HG03103 (cell line): ENCODE measurements at regions not wholly inside any gene's neighbourhood (a gene's known extent, or its start where the extent isn't known, plus 50 kb on each side); places are given as distances from the start of the nearest gene placed in this dataset.

ENCODE experiments used
- ATAC-seq: cut with Tn5 transposase; IDR thresholded peaks from one replicate; pipeline ENCODE4 v1.9.1; 2021; ENCODE audit warnings: low read depth; ENCODE audit not compliant: unreplicated experiment

DNA sequence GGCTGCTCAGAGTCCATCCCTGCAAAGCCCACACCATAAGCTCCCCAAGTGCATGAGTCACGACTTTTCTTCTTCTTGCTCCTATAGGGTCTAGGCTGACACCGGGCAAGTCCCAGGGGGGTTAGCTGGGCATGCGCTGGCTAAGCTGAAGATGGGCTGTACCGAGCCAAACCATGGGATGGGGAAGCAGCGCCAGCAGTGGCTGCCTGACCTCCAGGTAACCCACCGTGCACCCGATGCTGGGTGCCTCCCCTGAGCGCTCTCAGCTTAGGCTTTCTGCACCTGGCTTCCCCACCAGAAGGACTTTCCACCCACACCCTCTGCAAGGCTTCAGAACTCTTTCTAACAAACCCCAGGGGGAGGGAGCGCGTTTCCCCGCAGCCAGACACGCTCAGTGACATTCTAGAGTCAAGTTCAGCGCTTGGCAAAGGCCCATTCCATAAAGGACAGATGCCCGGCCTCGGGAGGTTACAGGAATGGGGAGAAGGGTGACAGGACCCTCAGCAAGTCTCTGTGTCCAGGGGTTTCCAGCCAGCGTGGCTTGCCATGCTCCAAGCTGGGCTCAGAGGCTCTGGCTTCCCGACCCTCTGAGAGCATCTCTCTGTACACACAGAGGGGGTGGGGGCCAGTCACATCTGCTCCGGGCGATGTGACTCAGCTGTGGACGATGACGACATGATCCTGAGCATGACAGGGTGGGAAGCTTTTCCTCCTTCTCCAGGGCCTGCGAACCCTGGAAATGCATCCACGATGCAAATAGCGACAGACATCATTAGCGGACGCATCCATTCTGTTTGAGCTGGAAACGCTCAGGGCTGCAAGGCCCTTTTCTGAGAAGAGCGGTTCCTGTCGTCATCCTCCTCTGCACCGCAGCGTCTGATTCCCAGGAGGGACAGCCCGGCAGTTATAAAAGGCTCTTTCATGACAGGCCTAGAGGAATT is 107.8 kb downstream of the SIK1 start:
- ATAC-seq = no peak

DNA sequence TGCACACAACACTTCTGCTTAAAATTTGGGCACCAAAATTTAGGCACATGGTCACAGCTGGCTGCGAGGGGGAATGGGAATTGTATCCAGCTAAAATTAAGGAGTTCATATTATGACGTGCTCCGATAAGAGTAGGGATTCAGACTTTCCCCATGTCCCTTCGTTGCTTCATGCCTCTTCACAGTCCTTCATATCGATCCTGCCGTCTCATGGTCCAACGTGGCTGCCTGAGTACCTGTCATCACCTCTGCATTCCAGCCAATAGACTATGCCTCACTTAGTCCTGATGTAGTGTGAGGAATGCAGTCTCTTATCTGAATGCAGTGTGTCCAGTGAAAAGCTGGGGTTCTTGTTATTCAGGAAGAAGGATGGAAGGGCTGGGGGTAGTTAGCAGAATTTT is 108.6 kb downstream of the SIK1 start:
- ATAC-seq = no peak

DNA sequence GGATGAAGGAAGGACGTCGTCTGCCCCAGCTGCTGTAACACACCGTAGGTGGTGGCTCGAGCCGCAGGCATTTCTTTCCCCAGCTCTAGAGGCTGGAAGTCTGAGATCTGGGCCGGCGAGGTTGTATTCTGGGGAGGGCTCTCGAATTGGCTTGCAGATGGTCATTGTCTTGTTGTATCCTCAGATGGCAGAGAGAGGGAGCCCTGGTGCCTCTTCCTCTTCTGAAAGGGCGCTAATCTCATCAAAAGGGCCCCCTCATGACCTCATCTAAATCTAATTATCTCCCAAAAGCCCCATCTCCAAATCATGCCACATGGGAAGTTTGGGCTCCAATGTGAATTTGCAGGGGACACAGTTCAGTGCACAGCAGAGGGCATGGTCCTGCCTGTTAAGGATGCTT is 109.0 kb downstream of the SIK1 start:
- ATAC-seq = no peak

DNA sequence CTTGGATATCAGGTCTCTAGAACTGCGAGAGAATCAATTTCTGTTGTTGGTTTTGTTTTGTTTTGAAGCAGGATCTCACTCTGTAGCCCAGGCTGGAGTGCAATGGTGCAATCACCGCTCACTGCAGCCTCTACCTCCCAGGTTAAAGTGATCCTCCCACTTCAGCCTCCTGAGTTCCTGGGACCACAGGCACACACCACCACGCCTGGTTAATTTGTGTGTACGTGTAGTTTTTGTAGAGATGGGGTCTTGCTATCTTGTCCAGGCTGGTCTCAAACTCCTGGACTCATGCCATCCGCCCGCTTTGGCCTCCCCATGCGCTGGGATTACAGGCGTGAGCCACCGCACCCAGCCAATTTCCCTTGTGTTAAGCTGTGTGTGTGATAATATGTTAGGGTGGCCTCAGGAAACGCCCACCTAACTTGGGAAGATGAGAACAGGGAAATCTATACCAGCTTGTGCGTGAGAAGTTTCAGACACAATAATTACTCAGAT is 109.6 kb downstream of the SIK1 start:
- ATAC-seq = no peak

DNA sequence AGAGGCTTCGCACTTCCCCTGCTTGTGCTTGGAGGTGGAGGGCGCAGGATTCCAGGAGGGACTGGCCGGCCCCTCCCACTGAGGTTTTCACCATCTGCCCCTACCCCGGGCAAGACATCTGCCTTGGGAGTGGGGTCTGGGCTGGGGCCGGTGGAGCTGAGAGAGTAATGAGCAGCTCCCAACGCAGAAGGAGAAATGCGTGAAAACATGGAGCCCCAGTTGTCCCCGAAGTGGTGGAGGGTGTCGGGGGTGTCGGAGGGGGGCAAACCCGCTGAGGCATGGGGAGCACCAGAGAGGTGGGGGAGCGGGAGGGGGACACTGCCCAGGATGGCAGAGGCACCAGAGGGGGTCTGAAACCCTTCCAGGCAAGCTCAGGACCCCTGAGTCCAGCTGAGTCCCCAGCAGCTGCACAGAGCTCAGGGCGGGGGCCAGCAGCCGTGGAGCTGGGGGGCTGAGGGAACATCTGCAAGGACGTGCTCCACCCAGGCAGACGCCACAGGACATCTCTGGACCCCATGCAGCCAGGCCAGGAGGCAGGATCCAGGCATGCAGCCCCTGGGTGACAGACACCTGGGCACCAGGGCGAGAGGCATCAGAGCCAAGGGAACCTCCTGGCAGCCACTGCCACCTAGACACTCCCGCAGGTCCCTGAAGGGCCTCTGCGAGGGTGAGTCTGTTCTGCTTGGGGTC is 110.6 kb downstream of the SIK1 start:
- ATAC-seq = no peak

DNA sequence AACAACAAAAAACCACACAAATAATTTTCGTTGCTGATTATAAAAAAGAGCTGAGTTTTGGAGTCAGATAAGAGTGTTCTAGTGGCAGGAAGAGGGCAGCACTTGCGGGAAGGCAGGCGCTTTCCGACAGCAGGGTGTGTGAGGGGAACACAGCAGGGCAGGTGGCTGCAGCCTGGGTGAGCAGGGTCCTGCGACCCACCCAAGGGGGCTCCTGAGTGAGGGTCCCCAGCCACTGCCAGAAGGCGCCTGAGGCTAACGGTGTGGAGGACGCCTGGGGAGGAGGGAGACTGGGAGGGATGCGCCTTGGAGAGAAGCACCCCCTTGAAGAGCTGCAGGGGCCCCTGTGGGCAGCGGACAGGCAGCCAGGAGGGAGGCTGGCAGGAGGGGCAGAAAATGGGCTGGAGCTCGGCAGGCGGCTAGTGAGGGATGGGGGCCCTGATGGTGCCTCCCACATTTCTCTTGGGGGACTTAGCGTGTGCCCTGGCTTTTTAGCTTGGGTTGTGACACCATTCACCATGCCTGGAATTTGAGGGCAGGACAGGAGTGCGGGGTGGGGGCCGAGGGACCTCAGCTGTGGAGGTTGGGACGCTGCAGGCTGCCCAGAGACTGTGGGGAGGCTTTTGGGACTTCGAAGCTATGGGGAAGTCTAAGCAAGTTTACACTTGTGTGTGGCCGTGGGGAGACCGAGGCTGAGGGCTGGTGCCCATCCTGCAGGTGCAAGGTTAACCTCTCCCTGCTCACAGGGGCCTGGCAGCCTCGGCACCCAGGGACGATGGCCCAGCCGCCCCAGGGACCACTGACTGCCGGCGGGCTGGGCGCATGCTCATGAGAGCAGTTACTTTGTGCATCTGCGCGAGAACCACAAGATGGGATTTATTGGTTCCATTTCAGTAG is 111.4 kb downstream of the SIK1 start:
- no peak for ATAC-seq

DNA sequence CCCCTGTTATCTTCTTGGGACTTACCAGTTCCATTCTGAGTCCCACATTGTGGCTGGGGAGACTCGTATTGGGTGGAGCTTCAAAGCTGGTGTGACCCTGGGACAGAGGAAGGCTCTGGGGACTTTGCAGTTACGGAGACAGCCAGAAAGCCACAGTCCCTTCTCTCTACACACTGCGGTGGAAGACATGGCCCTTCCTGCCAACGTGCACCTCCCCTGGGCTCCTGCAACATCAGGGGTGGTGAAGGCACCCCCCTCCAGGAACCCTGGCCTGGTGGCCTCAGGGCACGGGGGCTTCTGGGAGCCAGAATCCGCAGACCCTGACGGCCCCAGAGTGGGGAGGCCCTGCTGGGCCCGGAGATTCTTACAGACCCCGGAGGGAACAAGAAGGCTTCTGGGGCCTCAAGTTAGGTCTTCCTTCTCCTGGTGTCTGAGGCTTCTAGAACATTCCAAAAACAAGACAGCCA is 113.0 kb downstream of the SIK1 start:
- no peak for ATAC-seq

DNA sequence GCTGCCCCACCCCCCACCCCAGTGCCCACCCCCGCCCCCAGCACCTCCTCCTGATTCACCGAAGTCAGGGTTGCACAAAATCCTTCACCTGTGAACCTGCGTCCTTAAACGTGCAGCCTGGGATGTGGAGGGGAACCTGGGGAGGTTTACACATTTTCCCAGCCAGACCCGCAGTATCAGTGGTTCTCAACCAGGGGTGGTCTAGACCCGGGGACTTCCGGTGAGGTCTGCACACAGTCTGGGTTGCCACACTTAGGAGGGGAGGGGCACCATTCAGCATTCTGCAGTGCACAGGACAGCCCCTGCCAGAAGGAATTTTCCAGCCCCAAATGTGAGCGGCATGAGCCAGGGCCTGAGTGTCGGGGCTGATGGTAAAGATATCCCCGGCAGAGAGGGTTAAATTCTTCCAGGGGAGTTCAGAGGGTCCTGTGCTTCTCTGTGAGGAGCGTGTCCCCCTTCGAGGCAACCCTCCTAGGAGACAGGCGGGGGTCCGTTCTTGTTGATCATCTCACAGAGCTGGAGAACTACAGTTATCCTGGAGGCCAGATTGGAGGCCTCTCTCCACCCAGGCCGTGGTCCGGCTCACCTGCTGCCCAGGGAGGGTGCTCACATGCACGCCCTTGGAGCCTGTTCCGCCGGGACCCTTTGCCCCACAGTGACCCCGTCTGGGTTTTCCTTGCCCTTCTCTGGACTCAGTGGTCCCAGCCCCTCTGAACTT is 113.6 kb downstream of the SIK1 start:
- no peak for ATAC-seq

DNA sequence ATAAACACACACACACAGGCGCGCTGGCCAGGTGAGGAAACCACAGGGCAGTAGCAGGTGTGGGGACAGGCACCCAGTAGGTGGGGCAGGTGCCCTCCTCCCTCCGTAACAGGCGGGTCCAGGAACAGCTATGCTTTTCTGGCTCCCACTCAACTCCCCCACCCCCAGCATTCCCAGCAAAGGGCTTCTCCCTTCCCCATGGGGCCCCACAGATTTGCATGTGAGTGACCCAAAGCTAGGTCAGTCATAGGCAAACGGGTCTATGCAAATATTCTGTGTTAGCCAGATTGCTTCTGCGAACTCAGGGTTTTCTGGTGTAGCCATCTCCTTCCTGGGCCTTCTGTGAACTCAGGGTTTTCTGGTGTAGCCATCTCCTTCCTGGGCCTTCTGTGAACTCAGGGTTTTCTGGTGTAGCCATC is 114.2 kb downstream of the SIK1 start:
- ATAC-seq = no peak

DNA sequence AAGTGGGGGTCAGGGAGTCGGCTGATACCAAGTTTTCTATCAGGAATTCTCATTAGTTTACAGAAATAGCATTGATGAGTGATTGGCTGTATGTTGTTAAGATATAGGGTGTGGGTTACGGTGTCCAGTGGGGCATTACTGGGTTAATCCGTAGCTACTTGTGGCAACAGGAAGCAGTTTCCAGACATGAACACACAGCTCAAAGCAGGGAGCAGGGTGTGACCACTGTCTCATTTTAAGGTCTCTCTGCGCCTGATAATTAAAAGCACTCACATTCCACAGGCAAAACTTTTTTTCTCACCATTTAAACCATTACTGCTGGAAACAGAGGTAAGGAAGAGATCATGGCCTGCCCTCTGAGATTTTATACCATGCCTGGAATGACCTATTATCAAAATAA is 114.9 kb downstream of the SIK1 start:
- ATAC-seq = no peak

DNA sequence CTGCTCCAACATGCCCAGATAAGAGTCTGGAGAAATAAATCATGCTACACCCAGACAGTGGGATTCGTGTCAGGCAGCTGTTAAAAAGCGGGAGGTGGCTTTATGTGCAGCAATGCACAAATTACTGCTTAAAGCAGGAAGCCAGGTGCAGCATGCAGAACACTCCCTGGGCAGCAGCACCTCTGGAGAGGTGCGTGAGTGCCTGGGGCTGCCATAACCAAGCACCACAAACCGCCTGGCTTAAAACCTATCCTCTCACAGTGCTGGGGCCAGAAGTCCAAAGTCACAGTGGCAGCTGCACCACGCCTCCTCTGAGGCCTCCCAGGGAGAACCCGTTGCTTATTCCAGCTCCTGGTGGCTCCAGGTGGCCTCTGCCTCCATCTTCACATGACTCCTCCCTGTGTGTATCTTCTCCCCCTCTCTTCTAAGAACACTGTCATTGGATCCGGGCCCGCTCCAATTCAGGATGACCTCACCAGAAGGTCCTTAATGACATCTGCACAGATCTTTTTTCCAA is 115.6 kb downstream of the SIK1 start:
- ATAC-seq = no peak

DNA sequence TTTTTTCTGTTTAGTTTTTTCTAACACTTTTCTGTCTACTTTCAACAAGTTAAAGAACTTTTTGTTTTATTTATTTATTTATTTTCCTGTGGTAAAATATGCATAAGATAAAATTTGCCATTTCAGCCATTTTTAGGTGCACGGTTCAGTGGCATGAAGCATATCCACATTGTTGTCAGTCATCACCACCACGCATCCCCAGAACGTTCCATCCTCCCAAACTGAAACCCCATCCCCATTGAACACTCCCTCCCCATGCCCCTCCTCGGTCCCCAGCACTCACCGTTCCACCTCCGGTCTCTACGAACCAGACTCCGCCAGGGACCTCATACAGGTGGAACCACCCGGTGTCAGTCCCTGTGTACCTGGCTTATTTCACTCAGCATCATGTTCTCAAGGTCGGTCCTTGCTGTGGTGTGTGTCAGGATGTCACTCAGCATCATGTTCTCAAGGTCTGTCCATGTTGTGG is 118.1 kb downstream of the SIK1 start:
- no peak for ATAC-seq

DNA sequence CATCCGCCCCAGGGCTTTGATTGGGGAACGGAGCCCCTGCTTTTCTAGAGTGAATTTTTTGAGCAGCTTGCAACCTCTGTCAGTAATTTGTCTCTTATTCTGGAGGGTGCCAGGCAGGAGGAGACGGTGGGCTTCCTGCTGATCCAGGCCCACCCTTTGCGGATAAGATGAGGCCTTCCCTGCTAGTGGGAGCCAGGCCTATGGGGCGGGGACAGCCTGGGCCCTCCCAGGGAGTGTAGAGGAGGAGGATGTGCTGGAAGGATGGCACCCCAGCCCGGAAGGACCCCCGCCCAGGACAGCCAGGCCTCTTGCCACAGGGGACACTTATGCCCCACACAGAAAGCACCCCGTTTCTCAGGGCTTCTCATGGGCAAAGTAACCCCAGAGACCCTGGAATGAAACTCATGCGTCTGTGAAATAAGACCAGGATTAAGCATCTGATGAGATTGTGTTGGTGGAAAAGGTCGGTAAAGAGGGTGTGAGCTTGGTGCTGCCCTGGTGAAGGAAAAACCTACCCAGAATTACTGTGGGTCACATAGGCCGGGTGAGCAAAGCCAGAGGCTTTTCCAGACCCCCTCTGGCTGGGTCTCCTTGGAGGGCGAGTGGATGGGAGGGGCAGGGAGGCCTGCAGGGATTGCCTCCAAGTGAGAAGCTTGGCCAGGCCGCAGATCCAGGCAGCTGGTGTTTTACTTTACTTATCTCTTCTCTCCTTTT is 118.7 kb downstream of the SIK1 start:
- ATAC-seq = no peak

DNA sequence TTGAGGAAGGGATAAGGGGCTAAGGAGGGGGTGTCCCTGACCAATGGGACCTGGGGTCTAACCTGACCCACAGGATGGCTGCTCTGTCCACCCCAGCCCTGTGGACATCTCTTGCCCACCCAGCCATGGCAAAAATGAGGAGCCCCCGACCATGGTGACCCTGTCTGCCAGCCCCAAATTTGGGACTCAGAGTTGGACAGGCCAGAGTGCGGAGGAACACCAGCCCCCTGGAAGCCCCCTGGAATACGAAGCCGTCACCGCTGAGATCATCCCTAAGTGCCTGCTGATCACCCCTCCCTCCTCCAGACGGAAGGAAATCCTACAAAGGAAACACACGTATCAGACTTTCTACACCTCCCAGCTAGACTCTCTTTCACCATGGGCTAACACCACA is 119.3 kb downstream of the SIK1 start:
- ATAC-seq = no peak

DNA sequence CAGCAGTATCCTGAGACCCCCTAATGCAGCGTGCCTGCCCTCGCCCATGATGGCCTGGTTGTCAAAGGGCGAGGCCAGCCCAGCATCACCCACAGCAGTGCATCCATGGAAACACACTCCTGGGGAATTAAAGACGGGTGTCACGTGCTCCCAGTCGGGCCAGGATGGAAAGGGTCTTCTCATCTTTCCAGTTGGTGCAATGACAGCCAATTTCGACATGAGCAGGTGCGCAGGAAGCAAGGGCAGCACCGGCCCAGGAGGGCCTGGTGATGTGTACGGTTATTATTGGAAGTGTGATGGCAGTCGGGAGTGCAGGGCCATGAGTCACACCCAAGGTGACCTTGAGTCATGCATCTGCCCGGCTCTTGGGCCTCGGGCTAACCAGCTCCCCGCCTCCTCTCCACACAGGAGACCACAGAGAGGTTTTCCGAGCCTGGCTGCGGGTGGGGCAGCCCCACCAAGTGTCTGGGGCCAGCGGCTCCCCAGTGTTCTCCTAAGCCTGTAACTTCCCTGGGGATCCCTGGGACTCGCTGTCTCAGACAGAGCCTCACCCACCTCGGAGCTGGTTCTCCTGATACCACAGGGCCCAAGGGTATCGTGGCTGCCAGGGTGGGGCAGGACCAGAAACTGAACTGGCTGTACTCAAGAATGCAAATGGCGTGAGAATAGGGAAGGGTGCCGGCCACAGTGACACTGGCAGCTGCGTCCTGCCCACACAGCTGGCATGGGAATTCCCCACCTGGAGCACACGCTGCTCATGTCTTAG is 119.8 kb downstream of the SIK1 start:
- no peak for ATAC-seq

DNA sequence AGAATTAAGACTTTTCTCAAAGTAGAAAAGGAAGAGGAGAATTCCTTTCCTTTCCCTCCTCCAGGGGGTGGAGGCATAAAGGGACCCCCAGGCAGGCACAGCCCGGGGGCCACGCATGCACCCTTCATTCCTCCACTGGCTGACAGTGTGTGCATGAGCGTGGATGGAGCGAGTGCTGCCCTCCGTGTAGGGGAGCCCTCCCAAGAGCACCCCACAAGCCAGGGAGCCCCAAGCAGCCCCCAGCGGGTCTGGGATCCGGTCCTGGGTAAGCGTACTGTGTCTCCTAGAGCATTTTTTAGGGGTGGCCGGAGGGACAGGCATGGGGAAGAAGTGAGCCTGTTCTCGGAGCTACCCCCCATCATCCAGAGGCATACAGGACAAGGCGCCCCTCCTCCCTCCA is 120.5 kb downstream of the SIK1 start:
- ATAC-seq = no peak

DNA sequence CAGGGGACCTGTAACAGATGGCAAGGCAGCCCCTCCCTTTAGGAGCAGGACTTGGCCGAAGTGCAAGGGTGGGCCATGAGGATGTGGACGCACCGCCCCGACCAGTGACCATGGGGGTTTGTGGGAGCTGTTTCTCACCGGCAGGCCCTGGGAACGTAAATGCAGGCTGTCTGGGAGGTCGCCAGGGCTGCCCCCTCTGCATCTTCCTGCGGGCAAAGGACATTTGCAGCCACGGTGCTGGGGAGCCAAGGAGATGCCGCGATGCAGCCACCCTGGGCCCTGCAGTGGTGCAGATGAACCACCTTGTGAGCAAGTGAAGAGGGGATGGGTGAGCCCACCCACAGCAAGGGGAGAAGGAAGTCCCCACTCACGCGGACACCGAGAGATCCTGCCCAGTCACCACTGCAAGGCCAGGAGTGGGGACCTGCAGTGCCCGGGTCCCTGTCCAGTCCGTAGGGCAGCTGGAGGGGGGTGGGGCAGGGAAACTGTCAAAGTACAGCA is 121.1 kb downstream of the SIK1 start:
- ATAC-seq = no peak

DNA sequence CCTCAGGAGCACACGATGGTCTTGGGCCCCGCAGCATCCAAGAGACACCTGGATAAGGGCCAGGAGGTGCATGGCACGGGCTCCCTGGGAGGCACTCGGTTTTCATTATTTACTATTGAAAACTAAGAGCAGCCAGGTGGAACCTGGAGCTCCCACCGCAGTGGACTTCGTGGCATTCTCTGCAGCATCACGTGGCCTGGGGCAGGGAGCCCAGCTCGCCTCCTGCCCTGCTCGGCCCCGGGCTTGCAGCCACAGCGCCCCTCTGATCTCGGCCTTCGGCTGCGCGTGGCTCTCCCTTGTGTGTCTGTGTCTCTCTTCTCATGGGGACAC is 121.6 kb downstream of the SIK1 start:
- no peak for ATAC-seq
